T-helper 1 cell (primary cell): ENCODE measurements at regions not wholly inside any gene's neighbourhood (a gene's known extent, or its start where the extent isn't known, plus 50 kb on each side); places are given as distances from the start of the nearest gene placed in this dataset.

Experiments
- DNase-seq, 5 donors: peaks; one replicate each; pipeline ENCODE4 v3.0.0-alpha.2; 2012 to 2020

DNA sequence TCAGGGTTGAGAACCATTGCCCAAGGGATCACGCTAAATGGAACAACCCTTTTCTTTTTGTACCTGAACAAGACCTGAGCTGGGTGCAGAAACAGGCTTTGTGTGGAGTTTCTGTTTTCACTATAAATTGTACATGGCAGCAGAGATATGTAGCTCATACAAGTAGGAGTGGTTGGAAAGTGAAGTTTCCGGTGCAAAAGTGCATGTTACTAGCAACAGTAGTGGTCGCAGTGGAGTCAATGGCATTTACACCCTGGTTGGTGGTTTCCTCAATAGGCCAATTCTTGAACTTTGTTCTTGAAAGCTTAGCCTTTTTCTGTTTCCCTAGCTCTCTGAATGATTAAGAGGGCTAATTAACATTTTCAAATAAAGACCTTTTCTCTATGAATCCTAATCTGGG lies 170.7 kb downstream of the NEBL start:
- no peak for DNase-seq

DNA sequence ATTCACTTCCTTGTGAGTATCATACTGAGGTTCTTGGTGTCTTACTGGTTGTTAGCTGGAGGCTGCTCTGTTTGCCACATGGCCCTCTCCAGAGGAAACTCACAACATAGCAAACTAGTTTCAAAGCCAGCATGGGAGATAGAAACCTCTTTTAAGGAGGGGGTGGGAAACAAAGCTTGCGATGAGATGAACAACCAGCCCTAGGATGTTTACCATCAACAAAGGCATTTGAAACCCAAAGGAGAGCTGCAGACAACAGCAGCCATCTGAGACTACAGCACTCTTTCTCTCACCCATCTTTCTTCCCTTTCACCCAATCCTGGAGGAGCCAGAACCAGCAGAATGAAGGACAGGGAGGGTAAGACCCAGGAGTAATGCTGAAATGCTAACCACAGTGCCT lies 182.1 kb downstream of the NEBL start:
- no peak for DNase-seq

DNA sequence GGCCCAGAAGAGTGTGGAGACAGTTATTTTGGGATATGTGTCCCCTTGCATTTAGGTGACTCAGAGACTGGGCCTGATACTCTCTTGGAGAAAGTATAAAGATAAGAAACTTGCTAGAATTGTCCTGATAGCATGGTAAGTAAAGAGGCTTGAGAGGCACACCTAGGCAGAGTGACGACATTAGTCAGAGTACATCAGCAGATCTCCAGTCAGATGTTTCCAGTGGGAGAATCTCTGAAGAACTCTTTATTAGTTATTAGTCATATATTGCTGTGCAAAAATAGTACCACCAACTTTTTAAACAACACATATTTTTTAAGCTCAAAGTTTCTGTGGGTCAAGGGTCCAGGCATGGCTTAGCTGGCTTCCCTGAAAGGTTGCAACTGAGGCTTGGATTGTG lies 182.6 kb downstream of the NEBL start:
- DNase-seq: no peak

DNA sequence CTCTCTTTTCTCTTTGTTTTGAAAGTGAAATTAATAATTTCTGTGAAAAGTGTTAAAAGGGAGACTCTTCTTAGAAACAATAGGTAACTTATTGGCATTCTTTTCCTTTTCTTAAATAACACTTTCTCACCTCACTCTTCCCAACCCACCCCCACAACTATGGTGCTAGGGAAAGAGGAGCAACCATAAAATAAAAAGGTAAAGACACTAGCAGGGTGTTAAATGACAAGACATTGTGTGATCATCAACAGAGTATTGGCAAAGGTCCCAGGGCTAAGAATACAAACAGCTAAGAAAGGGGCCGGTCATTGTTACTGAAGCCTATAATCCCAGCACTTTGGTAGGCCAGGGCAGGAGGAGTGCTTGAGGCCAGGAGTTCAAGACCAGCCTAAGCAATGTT lies 183.7 kb downstream of the NEBL start:
- DNase-seq: no peak

GRCh38 chr10:20712774-20713173 lies 184.3 kb downstream of the NEBL start:
- no peak for DNase-seq

DNA sequence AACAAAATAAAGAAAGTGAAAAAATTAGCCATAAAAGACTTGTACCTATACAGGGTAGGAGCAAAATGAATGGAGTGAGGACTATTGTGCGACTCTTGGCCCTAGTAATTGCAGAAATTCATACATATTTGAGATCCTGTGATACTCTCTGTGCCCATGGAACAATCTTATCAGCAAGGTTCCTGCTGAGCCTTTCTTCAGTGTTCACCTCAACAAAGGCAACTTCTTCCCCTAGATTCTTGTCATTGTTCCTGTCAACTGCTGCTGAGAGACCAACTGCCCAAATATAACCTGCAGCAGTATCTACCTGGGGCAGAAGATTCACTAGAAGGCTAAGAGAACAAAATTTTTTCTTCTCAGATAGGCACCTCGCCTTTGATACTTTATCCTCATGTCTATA lies 187.4 kb downstream of the NEBL start:
- no peak for DNase-seq

- no peak for DNase-seq
Measured at GRCh38 chr10:20708305-20708704, 188.8 kb downstream of the NEBL start.

DNA sequence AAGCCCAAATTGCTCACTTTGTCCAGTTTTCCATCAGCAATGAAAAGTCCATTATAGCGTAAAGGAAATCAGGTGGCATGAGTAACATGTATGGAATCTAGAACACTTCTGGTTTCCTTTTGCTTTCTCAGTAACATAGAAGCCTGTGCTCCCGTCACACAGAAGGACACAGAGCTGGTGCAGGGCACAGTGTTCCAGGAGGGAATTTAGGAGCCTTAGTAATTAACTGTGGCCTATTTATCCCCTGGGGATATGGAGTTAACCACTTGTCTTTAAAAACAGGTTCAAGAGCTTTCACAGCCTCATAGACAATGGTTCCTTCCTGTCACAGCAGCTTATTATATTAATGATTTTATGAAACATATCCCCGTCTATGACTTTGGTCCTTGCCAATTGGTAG lies 189.9 kb downstream of the NEBL start:
- DNase-seq: no peak

- DNase-seq: no peak
Measured at GRCh38 chr10:20698837-20699236, 198.3 kb downstream of the NEBL start.

GRCh38 chr10:20694296-20694695 lies 202.8 kb downstream of the NEBL start:
- DNase-seq: no peak

- DNase-seq: no peak
Measured at GRCh38 chr10:20688797-20689544, 208.1 kb downstream of the NEBL start.

DNA sequence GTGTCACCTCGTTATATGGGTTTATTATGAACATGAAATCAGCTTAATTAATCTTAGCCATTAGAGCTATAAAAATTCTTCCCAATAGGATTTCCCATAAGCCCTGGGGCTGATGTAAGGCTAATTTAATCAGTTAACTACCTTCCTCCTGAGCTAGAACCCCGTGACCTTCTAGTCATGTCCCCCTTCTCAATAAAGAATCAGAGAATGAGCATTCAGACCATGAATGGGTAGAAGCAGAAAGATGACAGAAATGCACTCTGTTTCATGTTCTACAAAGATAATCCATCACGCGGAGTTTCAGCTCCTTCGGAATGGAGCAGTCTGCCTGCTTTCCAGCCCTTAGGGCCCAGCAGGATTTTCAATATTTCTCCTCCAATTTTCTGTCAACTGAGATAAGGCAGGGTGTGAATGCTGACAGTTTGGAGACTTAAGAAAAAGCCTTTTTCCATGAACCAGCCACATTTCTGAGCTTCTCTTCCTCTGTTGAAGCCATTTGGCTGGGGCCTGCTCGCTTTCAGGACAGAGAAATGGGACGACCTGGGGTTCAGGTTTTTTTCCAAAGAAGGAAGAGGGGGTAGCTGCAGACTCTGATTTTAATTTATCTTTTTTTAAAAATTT lies 211.0 kb downstream of the NEBL start:
- no peak for DNase-seq

GRCh38 chr10:20685462-20685861 lies 211.6 kb downstream of the NEBL start:
- DNase-seq: no peak

GRCh38 chr10:20683345-20683744 lies 213.8 kb downstream of the NEBL start:
- DNase-seq: no peak

GRCh38 chr10:20682782-20683181 lies 214.3 kb downstream of the NEBL start:
- DNase-seq: no peak

- no peak for DNase-seq
Measured at GRCh38 chr10:20677340-20677739, 219.8 kb downstream of the NEBL start.

GRCh38 chr10:20674926-20675325 lies 222.2 kb downstream of the NEBL start:
- no peak for DNase-seq

DNA sequence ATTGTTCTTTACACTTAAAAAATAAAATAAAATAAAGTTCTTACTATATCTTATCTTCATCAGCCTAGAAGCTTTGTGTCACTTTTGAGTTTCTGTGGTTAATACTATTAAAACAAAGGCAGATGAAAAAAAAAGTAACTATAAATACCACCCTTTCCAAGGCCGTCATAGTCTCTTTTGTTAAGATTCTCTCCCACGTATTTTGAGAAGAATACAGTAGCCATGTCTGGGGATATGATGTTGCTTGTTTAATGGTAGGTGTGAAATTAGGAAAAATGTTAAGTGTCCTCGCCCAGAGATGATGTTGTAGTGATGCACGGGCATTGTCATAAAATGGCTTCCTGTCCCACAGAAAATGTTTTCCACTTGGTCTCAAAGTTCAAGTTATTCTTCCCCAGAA lies 223.9 kb downstream of the NEBL start:
- DNase-seq: no peak

- no peak for DNase-seq
Measured at GRCh38 chr10:20672741-20673140, 224.4 kb downstream of the NEBL start.

DNA sequence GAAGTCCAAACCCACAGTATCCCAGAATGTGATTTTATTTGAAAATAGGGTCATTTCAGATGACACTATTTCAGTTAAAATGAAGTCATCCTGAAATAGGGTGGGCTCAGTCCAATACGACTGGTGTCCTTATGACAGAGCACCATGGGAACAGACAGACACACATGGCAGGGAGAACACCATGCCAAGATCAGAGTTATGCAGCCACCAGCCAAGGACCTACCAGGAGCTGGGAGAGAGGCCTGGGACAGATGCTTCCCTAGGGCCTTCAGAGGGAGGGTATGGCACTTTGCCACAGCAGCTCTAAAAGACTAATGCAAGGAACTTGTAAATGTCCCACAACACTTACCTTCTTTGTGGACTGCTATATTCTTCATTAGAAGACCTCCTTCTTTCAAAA lies 226.5 kb downstream of the NEBL start:
- no peak for DNase-seq

- no peak for DNase-seq
Measured at GRCh38 chr10:20668985-20669384, 228.1 kb downstream of the NEBL start.

GRCh38 chr10:20662742-20663141 lies 234.4 kb downstream of the NEBL start:
- no peak for DNase-seq

- no peak for DNase-seq
Measured at GRCh38 chr10:20659225-20659624, 237.9 kb downstream of the NEBL start.

DNA sequence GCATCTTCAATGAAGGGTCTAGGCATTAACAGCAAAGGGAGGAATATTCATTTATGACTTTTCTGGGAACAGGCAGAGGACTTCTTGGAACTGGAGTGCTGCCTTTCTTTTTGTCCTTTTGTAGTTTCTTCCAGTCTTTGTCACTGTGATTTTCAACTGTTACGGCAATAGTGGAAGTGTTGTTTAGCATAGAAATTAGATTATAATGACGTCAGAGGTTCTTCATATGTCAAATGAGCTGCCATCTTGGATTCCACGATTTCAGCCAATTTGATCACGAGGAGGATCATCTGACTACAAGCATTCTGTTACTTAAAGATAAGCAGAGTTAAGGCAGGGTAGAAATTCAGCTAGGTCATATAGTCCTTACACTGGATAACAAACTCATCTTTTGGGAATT lies 239.0 kb downstream of the NEBL start:
- DNase-seq: no peak

DNA sequence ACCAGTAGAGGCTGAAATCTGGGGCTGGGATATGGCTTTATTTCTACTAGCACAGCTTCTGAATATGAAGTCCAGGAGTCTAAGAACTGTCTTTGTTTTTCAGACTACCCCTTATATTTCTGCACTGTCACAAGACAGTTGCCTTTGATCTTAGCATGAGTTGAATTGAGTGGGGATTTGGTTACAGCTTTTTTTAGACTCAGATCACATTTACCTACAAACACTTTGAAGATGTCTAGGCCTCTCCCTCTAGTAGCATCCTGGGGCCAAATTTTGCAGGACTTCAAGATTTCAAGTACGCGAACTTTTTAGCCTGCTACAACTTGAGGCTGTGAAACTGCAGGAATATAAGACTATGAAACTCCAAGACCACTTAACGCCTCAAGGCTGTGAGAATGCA lies 240.2 kb downstream of the NEBL start:
- no peak for DNase-seq
